DMS79 treated with DMSO at 0.1 percent for 48 hours (cell line): ENCODE measurements at regions not wholly inside any gene's neighbourhood (a gene's known extent, or its start where the extent isn't known, plus 50 kb on each side); places are given as distances from the start of the nearest gene placed in this dataset.

Experiments used
- DNase-seq: peaks from one replicate; lab custom pipeline; 2025; lab: John Stamatoyannopoulos, UW

- no peak for DNase-seq
These were observed 228.2 kb upstream of the TENM3 start for GRCh38 chr4:182015014-182015413.

GRCh38 chr4:182015893-182016292, 227.3 kb upstream of the TENM3 start:
- no peak for DNase-seq

- no peak for DNase-seq
These were observed 226.2 kb upstream of the TENM3 start for GRCh38 chr4:182017038-182017437.

- no peak for DNase-seq
These were observed 224.5 kb upstream of the TENM3 start for GRCh38 chr4:182018691-182019090.

- DNase-seq: no peak
These were observed 224.0 kb upstream of the TENM3 start for GRCh38 chr4:182019148-182019652.

GRCh38 chr4:182022909-182023308, 220.3 kb upstream of the TENM3 start:
- peak; percentile 56 for DNase-seq

GRCh38 chr4:182023469-182023868, 219.7 kb upstream of the TENM3 start:
- DNase-seq: peak; percentile 35

GRCh38 chr4:182042945-182043344, 200.3 kb upstream of the TENM3 start:
- no peak for DNase-seq

- peak; percentile 8 for DNase-seq
These were observed 194.3 kb upstream of the TENM3 start for GRCh38 chr4:182048871-182049270.

GRCh38 chr4:182056866-182057265, 186.3 kb upstream of the TENM3 start:
- DNase-seq: no peak

GRCh38 chr4:182062458-182062857, 180.7 kb upstream of the TENM3 start:
- no peak for DNase-seq

- no peak for DNase-seq
These were observed 180.3 kb upstream of the TENM3 start for GRCh38 chr4:182062936-182063335.

- no peak for DNase-seq
These were observed 179.6 kb upstream of the TENM3 start for GRCh38 chr4:182063651-182064050.

GRCh38 chr4:182065255-182065654, 177.9 kb upstream of the TENM3 start:
- DNase-seq: no peak

GRCh38 chr4:182066037-182066436, 177.2 kb upstream of the TENM3 start:
- DNase-seq: no peak

- no peak for DNase-seq
These were observed 175.4 kb upstream of the TENM3 start for GRCh38 chr4:182067828-182068227.

GRCh38 chr4:182068920-182069319, 174.3 kb upstream of the TENM3 start:
- no peak for DNase-seq

- DNase-seq: no peak
These were observed 169.9 kb upstream of the TENM3 start for GRCh38 chr4:182073278-182073677.

GRCh38 chr4:182074139-182074538, 169.1 kb upstream of the TENM3 start:
- DNase-seq: no peak

GRCh38 chr4:182074810-182075209, 168.4 kb upstream of the TENM3 start:
- DNase-seq: no peak

- DNase-seq: no peak
These were observed 160.3 kb upstream of the TENM3 start for GRCh38 chr4:182082910-182083309.

- DNase-seq: no peak
These were observed 159.4 kb upstream of the TENM3 start for GRCh38 chr4:182083671-182084410.

GRCh38 chr4:182085051-182085480, 158.1 kb upstream of the TENM3 start:
- no peak for DNase-seq

GRCh38 chr4:182089326-182089725, 153.9 kb upstream of the TENM3 start:
- no peak for DNase-seq
